Natural killer cell treated with Interleukin-12 subunit alpha and Interleukin-12 subunit beta and Interleukin-15 and Interleukin-18, amount 100 ng/mL, for 72 hours (primary cell): ENCODE measurements at regions not wholly inside any gene's neighbourhood (a gene's known extent, or its start where the extent isn't known, plus 50 kb on each side); places are given as distances from the start of the nearest gene placed in this dataset.

Experiments used
- ATAC-seq, 2 donors: fragments of 150-1000 bp; cut with Tn5 transposase in 1 of 2; sonication (Bioruptor Pico), chemical (Tn5 transposase) in 1 of 2; 2 replicates each; pipeline ENCODE4 v1.10.0; 2021
- DNase-seq: peaks from one replicate; pipeline ENCODE4 v3.0.0; 2022; ENCODE audit warnings: low spot score
- H3K27ac Mint-ChIP-seq, 2 donors: 1 replicate in 1 of 2; 2 replicates in 1 of 2; pipeline ENCODE4 v1.8.0; 2022; ENCODE audit warnings: mixed read lengths in 2 of 2, mild to moderate bottlenecking in 1 of 2, moderate library complexity in 1 of 2
- H3K27me3 Mint-ChIP-seq, 2 donors: 1 replicate in 1 of 2; 2 replicates in 1 of 2; pipeline ENCODE4 v1.8.0; 2022; ENCODE audit warnings: mixed read lengths in 2 of 2
- H3K36me3 Mint-ChIP-seq: one replicate; pipeline ENCODE4 v1.8.0; 2022; ENCODE audit warnings: mixed read lengths
- H3K4me1 Mint-ChIP-seq, 2 donors: 1 replicate in 1 of 2; 2 replicates in 1 of 2; pipeline ENCODE4 v1.8.0; 2022; ENCODE audit warnings: low read depth in 2 of 2, mixed read lengths in 2 of 2, mild to moderate bottlenecking in 1 of 2
- H3K4me3 Mint-ChIP-seq: one replicate; pipeline ENCODE4 v1.8.0; 2022; ENCODE audit warnings: mixed read lengths
- H3K9me3 Mint-ChIP-seq: 2 replicates; pipeline ENCODE4 v1.8.0; 2022; ENCODE audit warnings: mixed read lengths

DNA sequence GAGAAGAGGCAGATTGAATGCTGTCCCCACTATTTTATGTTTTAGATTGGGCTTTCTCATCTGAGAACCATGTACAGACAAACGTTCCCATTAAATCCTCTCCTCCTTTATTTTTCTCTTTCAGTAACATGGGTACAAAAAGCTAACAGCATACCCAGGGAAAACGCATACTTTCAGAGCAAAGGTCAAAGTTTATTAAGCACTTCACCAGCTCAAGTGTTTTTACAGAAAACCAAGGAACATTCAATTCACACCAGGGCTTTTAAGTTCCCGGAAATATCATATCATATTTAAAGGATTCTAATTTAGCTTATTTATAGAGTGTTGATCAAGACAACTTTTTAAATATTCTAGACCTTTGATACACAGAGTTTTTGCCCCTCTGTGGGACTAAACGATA is 271.5 kb upstream of the C1orf87 start:
- H3K4me3 Mint-ChIP-seq, result no peak overlapping the region
- H3K9me3 Mint-ChIP-seq, result peaks cover 3% of the 10 kb centered on the region
- DNase-seq (no peak), ATAC-seq (no peak)
- no peaks in the 10 kb centered on the region for H3K4me1 Mint-ChIP-seq
- H3K27me3 Mint-ChIP-seq, result no peaks in the 10 kb centered on the region
- H3K36me3 Mint-ChIP-seq, result no peaks in the 10 kb centered on the region
- H3K27ac Mint-ChIP-seq, result no peak overlapping the region

DNA sequence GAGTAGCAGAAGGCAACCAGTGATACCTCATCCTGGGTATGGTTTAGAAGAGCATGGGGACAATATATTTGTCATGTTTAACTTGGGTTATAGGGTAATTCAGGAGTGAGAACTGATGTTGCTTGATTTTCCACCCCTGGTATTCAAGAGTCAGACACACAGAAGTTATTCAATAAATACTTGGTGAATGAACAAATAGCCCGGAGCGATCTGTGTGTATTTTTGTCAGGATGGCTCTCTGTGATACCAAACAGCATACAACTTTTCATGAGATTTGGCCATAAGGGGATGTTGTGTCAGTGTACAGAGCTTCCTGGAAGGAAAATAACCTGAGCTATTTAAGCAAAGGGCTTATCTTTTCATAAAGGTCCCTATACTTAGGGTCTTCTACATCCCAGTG is 270.2 kb upstream of the C1orf87 start:
- Mint-ChIP-seq H3K27ac (no peak overlapping the region), H3K27me3 (no peaks in the 10 kb centered on the region), H3K36me3 (no peaks in the 10 kb centered on the region), H3K4me1 (no peaks in the 10 kb centered on the region), H3K9me3 (peaks cover 3% of the 10 kb centered on the region), H3K4me3 (no peak overlapping the region)
- DNase-seq, result no peak
- ATAC-seq, result no peak

DNA sequence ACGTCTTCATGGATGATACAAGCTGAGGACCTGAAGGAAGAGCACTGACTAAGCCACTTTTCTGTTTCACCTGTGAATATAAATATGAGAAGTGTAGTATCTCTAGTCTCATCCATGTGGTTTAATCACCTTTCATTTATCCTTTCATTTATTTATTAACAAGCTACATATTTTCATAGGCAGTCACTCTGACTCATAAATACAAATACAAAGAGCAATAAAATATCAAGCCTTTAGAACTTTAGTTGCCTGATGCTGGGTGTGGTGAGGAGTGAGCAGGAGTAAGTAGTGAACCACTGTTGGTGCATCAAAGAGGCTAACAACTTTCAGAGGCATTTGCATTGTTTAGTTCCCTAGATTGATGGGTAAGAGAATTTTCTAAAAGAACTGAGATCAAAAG is 269.0 kb upstream of the C1orf87 start:
- DNase-seq (no peak), ATAC-seq (no peak)
- Mint-ChIP-seq H3K4me1 (no peaks in the 10 kb centered on the region), H3K9me3 (peaks cover 3% of the 10 kb centered on the region), H3K27ac (no peak overlapping the region), H3K36me3 (no peaks in the 10 kb centered on the region), H3K4me3 (no peak overlapping the region), H3K27me3 (no peaks in the 10 kb centered on the region)

DNA sequence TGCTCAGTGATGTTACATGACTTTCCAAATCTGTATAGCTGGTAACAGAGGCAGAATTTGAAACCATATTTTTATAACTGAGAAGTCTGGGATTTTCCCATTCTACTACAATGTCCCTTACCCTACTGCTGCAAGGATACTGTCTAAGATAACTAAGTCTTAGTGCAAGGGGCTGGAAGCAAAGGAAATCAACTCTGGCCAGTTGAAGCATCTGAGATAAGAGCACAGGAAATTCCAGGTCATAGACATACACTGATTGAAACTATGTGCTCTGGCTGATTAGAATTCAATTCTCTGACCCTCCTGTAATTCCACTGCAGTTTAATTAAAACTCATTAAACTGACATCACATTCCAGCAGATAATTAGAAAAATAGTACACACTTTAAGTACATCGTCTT is 267.7 kb upstream of the C1orf87 start:
- DNase-seq, result no peak
- ATAC-seq, result no peak
- no peaks in the 10 kb centered on the region for H3K4me1 Mint-ChIP-seq
- H3K4me3 Mint-ChIP-seq, result no peak overlapping the region
- H3K9me3 Mint-ChIP-seq, result peaks cover 3% of the 10 kb centered on the region
- no peaks in the 10 kb centered on the region for H3K36me3 Mint-ChIP-seq
- H3K27ac Mint-ChIP-seq, result no peak overlapping the region
- no peaks in the 10 kb centered on the region for H3K27me3 Mint-ChIP-seq

DNA sequence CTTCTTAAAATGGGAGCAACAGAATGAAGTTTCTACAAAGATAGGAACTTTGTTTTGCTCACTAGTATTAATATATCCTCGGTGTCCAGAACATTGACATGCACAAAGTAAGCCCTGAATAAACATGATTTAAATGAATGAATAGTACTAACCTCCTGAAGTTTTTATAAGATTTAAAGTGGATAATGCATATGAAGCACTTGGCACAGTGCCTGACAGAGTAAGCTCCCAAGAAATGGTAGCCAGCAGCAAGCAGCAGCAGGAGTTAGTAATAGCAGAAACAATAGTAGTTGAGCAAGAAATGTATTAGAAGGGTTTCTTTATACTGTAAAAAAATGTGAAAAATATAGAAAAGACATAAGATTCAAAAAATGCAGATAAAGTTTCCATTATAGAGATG is 258.1 kb upstream of the C1orf87 start:
- peaks cover 6% of the 10 kb centered on the region for H3K9me3 Mint-ChIP-seq
- no peak overlapping the region for H3K27ac Mint-ChIP-seq
- peaks cover 8% of the 10 kb centered on the region for H3K36me3 Mint-ChIP-seq
- H3K4me3 Mint-ChIP-seq, result no peak overlapping the region
- DNase-seq, result no peak
- no peaks in the 10 kb centered on the region for H3K27me3 Mint-ChIP-seq
- ATAC-seq, result no peak
- H3K4me1 Mint-ChIP-seq, result no peaks in the 10 kb centered on the region

DNA sequence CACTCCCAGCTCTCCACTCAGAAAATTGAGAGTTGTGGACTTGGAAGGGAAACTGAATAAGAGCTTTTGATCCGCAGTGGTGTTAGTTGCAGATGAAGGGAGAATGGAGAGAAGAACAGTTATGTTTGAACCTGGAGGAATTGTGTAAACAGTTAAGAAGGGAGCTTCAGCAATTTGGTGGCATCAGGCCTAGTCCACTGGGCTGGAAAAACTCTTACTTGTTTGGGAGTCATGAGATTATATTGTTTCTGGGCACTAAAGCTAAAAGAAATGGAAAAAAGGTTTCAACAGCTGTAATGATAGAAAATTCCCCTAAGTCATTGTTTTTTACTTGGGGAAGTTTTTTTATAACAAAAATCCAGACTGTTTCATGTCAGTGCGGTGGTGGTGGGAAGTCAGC is 256.1 kb upstream of the C1orf87 start:
- H3K27ac Mint-ChIP-seq, result no peak overlapping the region
- peaks cover 11% of the 10 kb centered on the region for H3K9me3 Mint-ChIP-seq
- H3K4me1 Mint-ChIP-seq, result no peaks in the 10 kb centered on the region
- peaks cover 12% of the 10 kb centered on the region for H3K36me3 Mint-ChIP-seq
- DNase-seq (no peak), ATAC-seq (no peak)
- no peak overlapping the region for H3K4me3 Mint-ChIP-seq
- no peaks in the 10 kb centered on the region for H3K27me3 Mint-ChIP-seq

DNA sequence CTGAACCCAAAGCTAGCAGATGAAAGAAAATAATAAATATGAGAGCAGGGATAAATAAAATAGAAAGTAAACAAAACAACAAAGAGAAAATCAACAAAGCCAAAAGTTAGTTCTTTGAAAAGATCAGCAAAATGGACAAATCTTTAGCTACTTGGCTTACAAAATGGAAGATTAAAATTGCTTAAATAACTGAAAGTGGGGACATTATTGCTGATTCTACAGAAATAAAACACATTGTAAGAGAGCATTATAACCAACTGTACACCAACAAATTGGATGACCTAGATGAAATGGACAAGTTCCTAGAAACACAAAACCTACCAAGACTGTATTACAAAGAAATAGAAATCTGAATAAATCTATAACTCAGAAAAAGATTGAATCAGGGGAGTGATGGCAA is 238.3 kb upstream of the C1orf87 start:
- Mint-ChIP-seq H3K9me3 (no peaks in the 10 kb centered on the region), H3K4me3 (no peak overlapping the region), H3K27ac (no peak overlapping the region), H3K4me1 (no peaks in the 10 kb centered on the region), H3K27me3 (no peaks in the 10 kb centered on the region), H3K36me3 (no peaks in the 10 kb centered on the region)
- ATAC-seq, result no peak
- DNase-seq, result no peak

DNA sequence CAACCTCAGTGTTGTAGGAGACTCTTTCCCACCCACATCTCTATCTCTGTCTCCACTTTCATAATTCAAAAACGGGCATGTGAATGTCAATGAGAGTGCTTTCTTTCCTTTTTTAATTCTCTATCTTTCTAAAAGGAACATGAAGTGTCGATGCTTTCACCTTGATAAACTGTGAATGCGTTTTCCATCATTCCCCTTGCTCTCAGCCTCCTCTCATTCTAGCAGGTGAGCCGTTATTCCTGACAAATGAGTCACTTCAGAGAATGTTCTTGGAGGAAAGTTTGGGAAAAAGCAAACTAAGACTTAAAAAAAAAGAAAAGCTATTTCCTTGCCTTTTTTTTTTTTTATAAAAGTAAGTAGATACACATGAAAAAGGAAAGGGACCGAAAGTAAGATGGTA is 226.0 kb upstream of the C1orf87 start:
- H3K36me3 Mint-ChIP-seq, result peaks cover 4% of the 10 kb centered on the region
- no peak for ATAC-seq
- no peak overlapping the region for H3K4me3 Mint-ChIP-seq
- no peak overlapping the region for H3K27ac Mint-ChIP-seq
- no peaks in the 10 kb centered on the region for H3K9me3 Mint-ChIP-seq
- H3K27me3 Mint-ChIP-seq, result no peaks in the 10 kb centered on the region
- no peaks in the 10 kb centered on the region for H3K4me1 Mint-ChIP-seq
- DNase-seq, result no peak

DNA sequence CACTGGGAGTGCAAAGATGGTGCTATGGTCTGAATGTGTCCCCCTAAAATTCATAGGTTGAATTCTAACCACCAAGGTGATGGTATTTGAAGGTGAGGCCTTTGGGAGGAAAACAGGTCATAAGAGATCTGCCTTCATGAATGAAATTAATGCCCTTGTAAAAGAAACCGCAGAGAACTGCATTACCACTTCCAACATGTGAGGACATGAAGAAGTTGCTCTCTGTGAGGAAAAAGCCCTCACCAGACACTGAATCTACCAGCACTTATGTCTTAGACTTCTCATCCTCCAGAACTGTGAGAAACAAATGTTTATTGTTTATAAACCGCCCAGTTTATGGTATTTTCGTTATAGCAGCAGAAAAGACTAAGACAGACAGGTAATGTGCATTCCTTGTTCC is 224.7 kb upstream of the C1orf87 start:
- Mint-ChIP-seq H3K36me3 (peaks cover under 1% of the 10 kb centered on the region), H3K4me3 (no peak overlapping the region), H3K27ac (no peak overlapping the region), H3K27me3 (no peaks in the 10 kb centered on the region), H3K9me3 (no peaks in the 10 kb centered on the region), H3K4me1 (no peaks in the 10 kb centered on the region)
- DNase-seq, result no peak
- no peak for ATAC-seq

DNA sequence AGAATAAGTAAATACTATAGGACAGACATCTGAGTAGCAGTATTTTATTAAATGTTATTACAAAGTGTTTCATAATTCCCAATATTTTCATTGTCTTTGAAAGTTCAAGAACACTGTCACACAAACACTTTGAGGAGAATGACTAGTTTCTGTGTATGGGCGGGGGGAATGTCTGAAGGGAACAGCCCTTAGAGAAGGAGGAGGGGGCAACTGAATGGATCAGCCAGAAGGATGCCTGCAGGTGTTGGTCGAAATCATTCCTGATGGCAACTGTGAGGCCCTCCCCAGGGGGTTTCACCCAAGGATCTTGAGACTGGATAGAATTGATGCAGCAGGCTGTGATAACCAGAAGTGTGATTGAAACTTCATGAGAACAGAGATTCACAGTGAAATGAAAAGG is 223.2 kb upstream of the C1orf87 start:
- no peak for ATAC-seq
- H3K9me3 Mint-ChIP-seq, result no peaks in the 10 kb centered on the region
- H3K36me3 Mint-ChIP-seq, result no peaks in the 10 kb centered on the region
- no peak overlapping the region for H3K4me3 Mint-ChIP-seq
- H3K27me3 Mint-ChIP-seq, result peaks cover 0 to 2% of the 10 kb centered on the region in 2 donors
- H3K27ac Mint-ChIP-seq, result no peak overlapping the region
- no peak for DNase-seq
- H3K4me1 Mint-ChIP-seq, result no peaks in the 10 kb centered on the region

DNA sequence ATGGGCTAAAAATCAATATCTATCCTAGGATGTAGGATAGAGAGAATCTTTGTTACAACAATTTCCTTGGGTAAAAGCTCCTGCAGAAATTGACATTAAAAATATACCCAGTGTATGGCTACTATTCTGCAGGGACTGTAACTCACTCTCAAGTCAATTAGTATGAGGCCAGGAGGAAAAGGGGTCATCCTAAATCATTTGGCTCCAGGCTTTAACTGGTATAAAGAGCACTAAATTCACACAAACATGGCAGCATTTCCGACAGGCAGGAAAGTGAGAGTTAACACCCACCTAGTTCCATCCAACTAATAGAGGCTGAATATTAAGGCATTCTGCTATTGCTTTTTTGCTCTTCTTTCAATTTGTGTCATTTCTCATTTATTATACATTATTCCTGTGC is 218.6 kb upstream of the C1orf87 start:
- H3K9me3 Mint-ChIP-seq, result no peaks in the 10 kb centered on the region
- DNase-seq (no peak), ATAC-seq (no peak)
- H3K4me3 Mint-ChIP-seq, result no peak overlapping the region
- no peak overlapping the region for H3K27ac Mint-ChIP-seq
- H3K27me3 Mint-ChIP-seq, result peaks cover 0 to 2% of the 10 kb centered on the region in 2 donors
- no peaks in the 10 kb centered on the region for H3K4me1 Mint-ChIP-seq
- H3K36me3 Mint-ChIP-seq, result no peaks in the 10 kb centered on the region

DNA sequence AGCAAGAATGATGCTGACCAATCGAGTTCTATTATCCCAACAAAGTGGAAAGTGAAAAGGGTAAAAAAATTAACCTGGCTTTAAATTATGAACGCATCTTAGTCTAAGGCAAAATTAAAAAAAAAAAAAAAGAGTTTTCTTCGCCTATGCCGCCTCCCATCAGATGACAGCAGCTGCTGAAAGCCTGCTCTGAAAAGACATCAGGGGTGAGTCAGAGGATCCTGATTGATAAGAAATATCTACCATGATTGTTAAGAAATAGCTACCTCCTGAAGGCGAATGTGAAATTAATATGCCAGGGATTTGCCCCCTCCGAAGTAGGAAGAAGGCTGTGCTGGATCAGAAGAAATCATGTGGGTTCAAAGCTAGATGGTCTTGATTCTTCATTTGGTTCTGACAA is 216.8 kb upstream of the C1orf87 start:
- Mint-ChIP-seq H3K4me1 (no peaks in the 10 kb centered on the region), H3K9me3 (no peaks in the 10 kb centered on the region), H3K27me3 (peaks cover 0 to 2% of the 10 kb centered on the region in 2 donors), H3K27ac (no peak overlapping the region), H3K4me3 (no peak overlapping the region), H3K36me3 (no peaks in the 10 kb centered on the region)
- DNase-seq, result no peak
- no peak for ATAC-seq

DNA sequence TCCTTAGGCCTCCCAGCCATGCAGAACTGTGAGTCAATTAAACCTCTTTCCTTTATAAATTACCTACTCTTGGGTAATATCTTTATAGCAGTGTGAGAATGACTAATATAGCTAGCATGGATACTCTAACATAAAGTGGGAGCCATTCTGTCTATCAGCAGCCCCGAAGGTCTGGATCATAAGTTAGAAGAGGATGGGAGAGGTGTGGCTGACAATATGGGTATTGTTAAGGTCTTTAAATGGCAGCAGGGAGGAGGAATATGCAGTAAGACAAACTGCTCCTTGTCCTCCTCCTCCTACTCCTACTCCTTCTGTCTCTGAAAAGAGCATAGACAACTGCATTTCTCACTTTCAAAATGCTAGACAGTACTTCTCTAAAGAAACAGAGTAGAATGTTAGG is 214.0 kb upstream of the C1orf87 start:
- DNase-seq, result no peak
- no peaks in the 10 kb centered on the region for H3K4me1 Mint-ChIP-seq
- H3K36me3 Mint-ChIP-seq, result no peaks in the 10 kb centered on the region
- peaks cover 0 to 2% of the 10 kb centered on the region in 2 donors for H3K27me3 Mint-ChIP-seq
- no peak overlapping the region for H3K27ac Mint-ChIP-seq
- ATAC-seq, result no peak
- H3K9me3 Mint-ChIP-seq, result no peaks in the 10 kb centered on the region
- H3K4me3 Mint-ChIP-seq, result no peak overlapping the region

DNA sequence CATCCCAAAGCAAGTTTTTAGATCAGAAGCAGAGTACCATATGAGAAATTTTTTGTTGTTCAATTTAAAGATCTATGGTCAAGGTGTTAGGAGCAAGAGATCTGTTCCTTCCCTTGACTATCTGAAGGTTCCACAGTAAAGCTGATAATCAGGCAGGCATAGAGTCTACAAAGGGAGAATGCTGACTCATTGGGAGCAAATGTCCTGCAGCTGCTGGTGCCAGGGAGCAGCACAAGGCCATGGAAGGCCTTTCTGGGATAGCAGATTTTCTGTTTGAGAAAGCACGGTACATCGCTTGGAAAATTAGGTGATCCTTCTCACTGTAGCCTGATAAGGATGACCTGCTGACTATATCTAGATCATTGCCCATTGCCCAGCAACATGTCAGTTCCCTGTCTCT is 210.1 kb upstream of the C1orf87 start:
- Mint-ChIP-seq H3K9me3 (no peaks in the 10 kb centered on the region), H3K27me3 (no peaks in the 10 kb centered on the region), H3K4me3 (no peak overlapping the region), H3K36me3 (no peaks in the 10 kb centered on the region), H3K4me1 (peaks cover 0 to 3% of the 10 kb centered on the region in 2 donors), H3K27ac (no peak overlapping the region)
- DNase-seq (no peak), ATAC-seq (no peak)

DNA sequence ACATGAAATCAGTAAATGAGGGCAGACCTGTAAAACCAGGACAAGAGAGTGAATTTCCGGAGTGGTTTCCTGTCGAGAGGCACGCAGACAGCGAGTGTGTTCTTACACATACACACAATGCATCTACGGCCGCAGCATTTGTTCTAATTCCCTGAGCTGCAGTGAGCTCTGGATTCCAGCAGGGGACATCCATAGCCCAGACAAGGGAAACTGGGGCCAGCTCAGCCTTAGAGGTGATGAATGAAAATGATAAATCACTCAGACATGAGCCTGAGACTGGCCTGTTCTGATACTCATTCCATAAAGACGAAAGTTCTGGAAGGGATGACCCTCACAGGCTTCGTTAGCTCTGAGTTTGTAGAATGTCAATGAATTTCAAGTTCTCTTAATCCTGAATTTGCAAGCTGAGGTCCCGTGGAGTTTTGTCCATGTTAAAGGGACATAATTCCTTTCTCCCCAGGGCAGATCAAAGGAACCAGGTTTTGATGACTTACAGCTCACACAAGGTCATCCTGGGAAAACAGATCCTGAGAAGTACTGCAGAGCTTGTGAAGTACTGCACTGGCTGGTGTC is 207.9 kb upstream of the C1orf87 start:
- H3K4me1 Mint-ChIP-seq, result peaks cover 0 to 3% of the 10 kb centered on the region in 2 donors
- no peaks in the 10 kb centered on the region for H3K36me3 Mint-ChIP-seq
- H3K4me3 Mint-ChIP-seq, result no peak overlapping the region
- H3K9me3 Mint-ChIP-seq, result no peaks in the 10 kb centered on the region
- H3K27me3 Mint-ChIP-seq, result no peaks in the 10 kb centered on the region
- DNase-seq, result no peak
- H3K27ac Mint-ChIP-seq, result no peak overlapping the region
- no peak for ATAC-seq
